Kidney (tissue), 13 donors: ENCODE measurements at regions not wholly inside any gene's neighbourhood (a gene's known extent, or its start where the extent isn't known, plus 50 kb on each side); places are given as distances from the start of the nearest gene placed in this dataset.

Experiments
- DNase-seq, 5 donors: peaks; one replicate each; pipeline ENCODE4 v3.0.0-alpha.2; 2013 to 2020
- FAIRE-seq: peaks from 2 replicates; lab custom pipeline; 2012; peaks lifted over from hg19 to GRCh38; lab: Jason Lieb, UNC
- H3K27ac ChIP-seq, 2 donors: one replicate each; pipeline ENCODE4 v1.7.0; 2013; ENCODE audit warnings: low read depth in 2 of 2, low read length in 2 of 2, inconsistent platforms in 1 of 2
- H3K27me3 ChIP-seq: one replicate; pipeline ENCODE4 v1.7.1; 2013; ENCODE audit warnings: low read length, inconsistent platforms; ENCODE audit not compliant: control insufficient read depth, insufficient read depth
- H3K36me3 ChIP-seq, 3 donors: one replicate each; pipeline versions ENCODE4 v1.7.0 to v1.7.1; 2013; ENCODE audit warnings: low read length in 3 of 3, control low read depth in 1 of 3, inconsistent platforms in 1 of 3; ENCODE audit not compliant: insufficient read depth in 3 of 3, control insufficient read depth in 2 of 3
- H3K4me1 ChIP-seq, 3 donors: one replicate each; pipeline versions ENCODE4 v1.7.0 to v1.7.1; 2013; ENCODE audit warnings: low read length in 3 of 3, inconsistent platforms in 1 of 3, low read depth in 1 of 3; ENCODE audit not compliant: control insufficient read depth in 2 of 3, insufficient read depth in 2 of 3
- H3K4me3 ChIP-seq, 3 donors: one replicate each; pipeline versions ENCODE4 v1.7.0 to v1.8.1; 2013; ENCODE audit warnings: low read length in 3 of 3, control low read depth in 1 of 3, inconsistent platforms in 1 of 3
- H3K9ac ChIP-seq, 3 donors: one replicate each; pipeline versions ENCODE4 v1.7.0 to v1.7.1; 2013; ENCODE audit warnings: low read length in 3 of 3, control low read depth in 1 of 3, inconsistent platforms in 1 of 3
- H3K9me3 ChIP-seq, 3 donors: one replicate each; pipeline versions ENCODE4 v1.7.0 to v1.7.1; 2013; ENCODE audit warnings: low read length in 3 of 3, control low read depth in 1 of 3, inconsistent platforms in 1 of 3; ENCODE audit not compliant: control insufficient read depth in 2 of 3, insufficient read depth in 1 of 3
- intact Hi-C: fragments of 100-400 bp; cut with DNase I; formaldehyde crosslinking; loops from one replicate; pipeline ENCODE4 v1.11.1; 2022
- TF ChIP-seq, protein P1 (sequence below): IDR thresholded peaks from 3 replicates; pipeline ENCODE4 v1.5.1; 2012; ENCODE audit warnings: mild to moderate bottlenecking, moderate library complexity, borderline replicate concordance; ENCODE audit not compliant: insufficient read depth; ENCODE audit errors: extremely low read depth
- donor health status: control.
- donor health status: control.
- donor health status: control.
- donor health status: control.
- donor health status: control.
- donor health status: DM: yes; HTN: yes; CAD: no.
- donor health status: Normal renal cell carcinoma (clear cell type).

DNA sequence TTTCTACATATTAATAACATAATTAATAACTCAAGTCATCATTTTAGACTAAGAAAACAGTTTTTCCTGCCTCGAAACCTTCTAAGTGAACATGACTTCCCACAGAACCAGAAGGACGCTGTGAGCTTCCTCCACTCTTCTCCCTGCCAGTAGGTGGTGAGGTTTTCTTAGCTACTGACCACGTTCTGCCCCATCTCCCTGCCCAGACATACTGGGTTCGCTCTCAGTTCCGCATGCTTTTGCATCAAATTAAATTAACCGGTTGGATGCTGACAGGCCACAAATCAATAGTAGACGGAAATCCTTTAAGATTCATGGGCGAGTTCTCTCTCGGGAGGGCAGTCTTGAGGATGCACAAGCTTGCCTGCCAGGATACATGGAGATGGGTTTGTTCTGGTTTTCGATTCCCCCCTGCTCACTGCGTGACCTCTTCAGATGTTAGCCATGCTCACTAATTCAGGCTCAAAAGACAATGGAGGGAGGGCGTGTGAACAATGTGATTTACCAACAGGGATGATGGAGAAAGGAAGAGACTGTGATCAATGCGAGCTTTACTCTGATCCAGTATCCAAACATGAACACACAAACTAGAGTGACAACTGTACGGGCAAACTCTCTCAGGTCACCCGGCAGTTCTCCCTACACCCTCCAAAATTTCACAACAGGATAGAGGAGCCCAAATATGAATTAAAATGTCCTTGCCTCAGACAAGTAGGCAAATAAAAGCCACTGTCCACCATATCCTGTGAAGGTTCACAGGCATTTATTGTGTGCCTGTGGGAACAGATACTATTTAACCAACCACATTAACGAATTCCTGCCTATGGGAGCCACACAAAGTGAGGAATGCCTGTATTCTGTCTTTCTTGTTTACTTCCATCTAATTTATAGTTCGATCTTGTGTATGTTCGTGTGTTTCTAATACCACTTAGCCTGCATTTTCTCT is 375.7 kb downstream of the EIPR1 start:
- no peaks in the 10 kb centered on the region for H3K9me3 ChIP-seq
- no peaks in the 10 kb centered on the region for H3K27me3 ChIP-seq
- intact Hi-C loops: no loop called here
- DNase-seq: peak in 4 of 5 donors; percentile 53 to 80 (median 65)
- no peak overlapping the region for H3K4me3 ChIP-seq
- H3K36me3 ChIP-seq: no peaks in the 10 kb centered on the region
- FAIRE-seq: no peak
- H3K9ac ChIP-seq: no peak overlapping the region
- TF ChIP-seq, protein P1, sequence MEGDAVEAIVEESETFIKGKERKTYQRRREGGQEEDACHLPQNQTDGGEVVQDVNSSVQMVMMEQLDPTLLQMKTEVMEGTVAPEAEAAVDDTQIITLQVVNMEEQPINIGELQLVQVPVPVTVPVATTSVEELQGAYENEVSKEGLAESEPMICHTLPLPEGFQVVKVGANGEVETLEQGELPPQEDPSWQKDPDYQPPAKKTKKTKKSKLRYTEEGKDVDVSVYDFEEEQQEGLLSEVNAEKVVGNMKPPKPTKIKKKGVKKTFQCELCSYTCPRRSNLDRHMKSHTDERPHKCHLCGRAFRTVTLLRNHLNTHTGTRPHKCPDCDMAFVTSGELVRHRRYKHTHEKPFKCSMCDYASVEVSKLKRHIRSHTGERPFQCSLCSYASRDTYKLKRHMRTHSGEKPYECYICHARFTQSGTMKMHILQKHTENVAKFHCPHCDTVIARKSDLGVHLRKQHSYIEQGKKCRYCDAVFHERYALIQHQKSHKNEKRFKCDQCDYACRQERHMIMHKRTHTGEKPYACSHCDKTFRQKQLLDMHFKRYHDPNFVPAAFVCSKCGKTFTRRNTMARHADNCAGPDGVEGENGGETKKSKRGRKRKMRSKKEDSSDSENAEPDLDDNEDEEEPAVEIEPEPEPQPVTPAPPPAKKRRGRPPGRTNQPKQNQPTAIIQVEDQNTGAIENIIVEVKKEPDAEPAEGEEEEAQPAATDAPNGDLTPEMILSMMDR: peak; percentile 41
- no peaks in the 10 kb centered on the region for H3K4me1 ChIP-seq
- no peak overlapping the region for H3K27ac ChIP-seq

DNA sequence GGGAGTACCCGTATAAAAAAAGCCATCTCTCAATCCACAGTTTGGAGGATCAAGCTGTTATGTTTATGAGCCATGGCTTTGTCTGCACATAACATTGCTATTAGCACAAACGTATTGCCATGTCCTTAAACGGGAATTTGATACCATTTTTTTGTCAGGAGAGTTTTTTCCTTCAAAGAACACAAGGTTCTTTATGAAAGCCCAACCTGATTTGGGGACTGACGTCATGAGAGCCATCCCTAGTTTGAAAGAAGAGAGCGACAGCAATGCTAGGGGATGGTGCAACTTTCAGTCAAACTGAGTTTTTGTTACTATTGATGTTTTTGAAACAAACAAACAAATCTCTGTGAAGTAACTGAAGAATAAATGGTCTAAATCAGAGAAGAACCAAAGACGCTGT is 376.6 kb downstream of the EIPR1 start:
- Histone ChIP-seq H3K4me3 (no peak overlapping the region), H3K9me3 (no peaks in the 10 kb centered on the region), H3K27ac (no peak overlapping the region), H3K9ac (no peak overlapping the region), H3K4me1 (no peaks in the 10 kb centered on the region), H3K27me3 (no peaks in the 10 kb centered on the region), H3K36me3 (no peaks in the 10 kb centered on the region)
- TF ChIP-seq, protein P1: no peak
- FAIRE-seq (no peak), DNase-seq (no peak)
- intact Hi-C loops: no loop called here

DNA sequence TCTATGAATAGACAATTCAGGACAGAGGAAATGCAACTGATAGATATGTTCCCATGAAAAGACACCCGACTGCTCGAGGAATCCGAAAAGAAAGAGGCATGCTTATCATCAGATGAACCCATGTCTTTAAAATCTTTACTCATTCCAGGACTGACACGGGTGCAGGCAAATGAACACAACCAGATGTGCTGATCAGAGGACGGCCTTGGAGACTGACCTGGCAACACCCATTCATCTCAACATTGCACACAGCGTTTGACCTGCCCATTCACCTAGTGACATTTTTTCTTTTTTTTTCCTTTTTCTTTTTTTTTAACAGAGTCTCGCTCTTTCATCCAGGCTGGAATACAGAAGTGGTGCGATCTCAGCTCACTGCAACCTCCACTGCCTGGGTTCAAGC is 377.5 kb downstream of the EIPR1 start:
- H3K4me1 ChIP-seq: no peaks in the 10 kb centered on the region
- H3K9me3 ChIP-seq: no peaks in the 10 kb centered on the region
- intact Hi-C loops: no loop called here
- FAIRE-seq (no peak), DNase-seq (no peak)
- H3K27me3 ChIP-seq: no peaks in the 10 kb centered on the region
- TF ChIP-seq, protein P1: no peak
- H3K36me3 ChIP-seq: no peaks in the 10 kb centered on the region
- H3K4me3 ChIP-seq: no peak overlapping the region
- H3K9ac ChIP-seq: no peak overlapping the region
- no peak overlapping the region for H3K27ac ChIP-seq
